SK-N-MC (cell line): ENCODE measurements at regions not wholly inside any gene's neighbourhood (a gene's known extent, or its start where the extent isn't known, plus 50 kb on each side); places are given as distances from the start of the nearest gene placed in this dataset.
"Not testable (repeated sequence)": the region's sequence is repeated elsewhere in the genome, so short reads cannot be mapped to it uniquely, and the experiment has no call there.

Experiments
- EZH2 ChIP-seq: fragments of 200-600 bp; sonication (generic); IDR thresholded peaks from one replicate; pipeline ENCODE4 v1.6.1; 2017; ENCODE audit warnings: antibody characterized with exemption
- POLR2AphosphoS5 ChIP-seq: IDR thresholded peaks from 2 replicates; pipeline ENCODE4 v1.6.1; 2012; ENCODE audit warnings: mild to moderate bottlenecking, low read depth, low read length, borderline replicate concordance

GRCh38 chrX:140138065-140138464, 172.7 kb upstream of the CXorf66 start:
- not testable (repeated sequence) for TF ChIP-seq POLR2AphosphoS5, EZH2
